ELF-1 (cell line): ENCODE measurements at regions not wholly inside any gene's neighbourhood (a gene's known extent, or its start where the extent isn't known, plus 50 kb on each side); places are given as distances from the start of the nearest gene placed in this dataset.
"Not testable (repeated sequence)": the region's sequence is repeated elsewhere in the genome, so short reads cannot be mapped to it uniquely, and the experiment has no call there.

Experiments used
- DNase-seq: peaks from one replicate; pipeline ENCODE4 v3.0.0-alpha.2; 2016; ENCODE audit warnings: low read depth, low spot score

- no peak for DNase-seq
These were observed 512.3 kb downstream of the ZNF385D start for GRCh38 chr3:21238661-21239060.

GRCh38 chr3:21237638-21238037 is 513.4 kb downstream of the ZNF385D start:
- DNase-seq = no peak

- DNase-seq = no peak
These were observed 515.5 kb downstream of the ZNF385D start for GRCh38 chr3:21235491-21235890.

GRCh38 chr3:21234933-21235332 is 516.1 kb downstream of the ZNF385D start:
- no peak for DNase-seq

GRCh38 chr3:21229426-21230135 is 521.4 kb downstream of the ZNF385D start:
- no peak for DNase-seq

- no peak for DNase-seq
These were observed 524.9 kb downstream of the ZNF385D start for GRCh38 chr3:21226086-21226485.

GRCh38 chr3:21220944-21221343 is 530.1 kb downstream of the ZNF385D start:
- no peak for DNase-seq

- no peak for DNase-seq
These were observed 534.4 kb downstream of the ZNF385D start for GRCh38 chr3:21216598-21216997.

- DNase-seq = not testable (repeated sequence)
These were observed 546.9 kb downstream of the ZNF385D start for GRCh38 chr3:21204122-21204521.

GRCh38 chr3:21195203-21195602 is 555.8 kb downstream of the ZNF385D start:
- no peak for DNase-seq

GRCh38 chr3:21194036-21194435 is 557.0 kb downstream of the ZNF385D start:
- not testable (repeated sequence) for DNase-seq

GRCh38 chr3:21188459-21188858 is 562.6 kb downstream of the ZNF385D start:
- no peak for DNase-seq

- no peak for DNase-seq
These were observed 565.1 kb downstream of the ZNF385D start for GRCh38 chr3:21185816-21186314.

GRCh38 chr3:21174461-21174860 is 576.5 kb downstream of the ZNF385D start:
- no peak for DNase-seq

- peak; percentile 26 for DNase-seq
These were observed 580.0 kb downstream of the ZNF385D start for GRCh38 chr3:21170964-21171363.

- DNase-seq = no peak
These were observed 581.1 kb downstream of the ZNF385D start for GRCh38 chr3:21169948-21170347.

GRCh38 chr3:21168471-21168870 is 582.5 kb downstream of the ZNF385D start:
- DNase-seq = no peak

- no peak for DNase-seq
These were observed 587.1 kb downstream of the ZNF385D start for GRCh38 chr3:21163956-21164355.

- no peak for DNase-seq
These were observed 591.5 kb downstream of the ZNF385D start for GRCh38 chr3:21159543-21159906.

GRCh38 chr3:21158861-21159542 is 592.0 kb downstream of the ZNF385D start:
- DNase-seq = no peak

GRCh38 chr3:21154911-21155310 is 596.1 kb downstream of the ZNF385D start:
- no peak for DNase-seq

- no peak for DNase-seq
These were observed 598.5 kb downstream of the ZNF385D start for GRCh38 chr3:21152555-21152954.

- peak; percentile 21 for DNase-seq
These were observed 608.1 kb downstream of the ZNF385D start for GRCh38 chr3:21142949-21143348.
